ENCODE measurements at regions not wholly inside any gene's neighbourhood (a gene's known extent, or its start where the extent isn't known, plus 50 kb on each side); places are given as distances from the start of the nearest gene placed in this dataset.
A peak's percentile ranks its signal among the peaks of the same experiment; 100 is the strongest.

DNA sequence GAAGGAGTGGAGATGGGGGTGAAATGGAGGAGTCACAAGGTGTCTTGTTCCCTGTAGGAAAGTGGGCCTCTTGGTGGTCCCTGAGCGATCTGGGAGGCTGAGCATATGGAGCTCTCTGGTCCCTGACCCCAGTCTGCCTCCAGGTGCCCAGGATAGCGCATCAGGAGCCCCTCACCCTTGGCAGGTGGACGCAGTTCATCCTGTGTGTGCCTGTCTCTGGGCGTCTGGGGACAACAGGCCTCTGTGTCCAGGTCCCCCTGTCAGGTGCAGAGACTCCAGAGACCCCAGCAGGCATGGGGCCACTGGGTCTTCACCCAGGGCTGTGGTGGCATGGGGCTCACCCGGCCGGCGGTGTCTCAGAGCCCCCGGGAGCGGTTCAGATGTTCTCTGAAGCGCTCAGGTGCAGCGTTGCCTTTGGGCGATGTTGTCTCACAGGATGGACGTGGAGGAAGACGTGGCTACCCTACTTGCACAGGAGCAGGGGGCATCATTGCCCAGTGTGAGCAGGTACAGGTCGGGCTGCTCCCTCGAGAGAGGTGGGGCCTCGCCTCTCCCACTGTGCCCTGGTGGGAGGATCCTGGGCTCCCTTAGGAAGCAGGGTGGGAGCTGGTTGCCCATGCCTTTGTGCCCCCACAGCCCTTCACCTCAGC is 58.1 kb upstream of the TPM4 start:
- ATAC-seq (ENCODE audit: poor library complexity) (no peak), DNase-seq (peak in 1 of 14 experiments; percentile 31)
- Mint-ChIP-seq H3K9me3 (no peaks in the 10 kb centered on the region), H3K27me3 (no peaks in the 10 kb centered on the region), H3K36me3 (ENCODE audit: low read depth) (no peaks in the 10 kb centered on the region), H3K27ac (no peak overlapping the region), H3K4me1 (ENCODE audit: low read depth) (no peaks in the 10 kb centered on the region), H3K4me3 (no peak overlapping the region)
- Histone ChIP-seq H3K27ac (ENCODE audit: low read depth in 1 of 2, low read length in 2 of 2) (no peak overlapping the region), H3K36me3 (ENCODE audit: insufficient read depth, low read length) (no peaks in the 10 kb centered on the region), H3K27me3 (ENCODE audit: control insufficient read depth in 1 of 2, insufficient read depth in 2 of 2, low read length in 2 of 2) (no peaks in the 10 kb centered on the region), H3K4me1 (ENCODE audit: insufficient read depth, low read length) (no peaks in the 10 kb centered on the region), H3K4me3 (ENCODE audit: low read length) (no peak overlapping the region), H3K9me3 (ENCODE audit: control insufficient read depth in 1 of 2, insufficient read depth in 1 of 2, low read length in 2 of 2) (no peaks in the 10 kb centered on the region)
- POLR2A ChIA-PET = no interaction called here
- intact Hi-C loops (cut with DNase I, micrococcal nuclease) = no loop called here
- CTCF ChIA-PET = no interaction called here
- no peak for TF ChIP-seq CTCF (IDR thresholded peaks at IDR 0.05)

GRCh38 chr19:16018801-16019551 is 57.3 kb upstream of the TPM4 start:
- DNase-seq (peak in 1 of 14 experiments; percentile 25), ATAC-seq (ENCODE audit: poor library complexity) (no peak)
- Mint-ChIP-seq H3K36me3 (ENCODE audit: low read depth) (no peaks in the 10 kb centered on the region), H3K9me3 (no peaks in the 10 kb centered on the region), H3K4me1 (ENCODE audit: low read depth) (no peaks in the 10 kb centered on the region), H3K4me3 (no peak overlapping the region), H3K27ac (no peak overlapping the region), H3K27me3 (no peaks in the 10 kb centered on the region)
- H3K36me3 ChIP-seq (ENCODE audit: insufficient read depth, low read length) = no peaks in the 10 kb centered on the region
- CTCF ChIA-PET = no interaction called here
- intact Hi-C loops (cut with DNase I, micrococcal nuclease) = no loop called here
- no peaks in the 10 kb centered on the region for H3K27me3 ChIP-seq (ENCODE audit: control insufficient read depth in 1 of 2, insufficient read depth in 2 of 2, low read length in 2 of 2)
- POLR2A ChIA-PET = no interaction called here
- H3K4me3 ChIP-seq (ENCODE audit: low read length) = no peak overlapping the region
- no peaks in the 10 kb centered on the region for H3K4me1 ChIP-seq (ENCODE audit: insufficient read depth, low read length)
- H3K9me3 ChIP-seq (ENCODE audit: control insufficient read depth in 1 of 2, insufficient read depth in 1 of 2, low read length in 2 of 2) = no peaks in the 10 kb centered on the region
- H3K27ac ChIP-seq (ENCODE audit: low read depth in 1 of 2, low read length in 2 of 2) = no peak overlapping the region
- TF ChIP-seq CTCF (IDR thresholded peaks at IDR 0.05) = no peak

GRCh38 chr19:16019691-16020448 is 56.4 kb upstream of the TPM4 start:
- ChIA-PET CTCF (no interaction called here), POLR2A (no interaction called here)
- no peaks in the 10 kb centered on the region for H3K4me1 Mint-ChIP-seq (ENCODE audit: low read depth)
- no peak for ATAC-seq (ENCODE audit: poor library complexity)
- H3K9me3 Mint-ChIP-seq = no peaks in the 10 kb centered on the region
- no peak overlapping the region for H3K4me3 Mint-ChIP-seq
- intact Hi-C loops (cut with DNase I, micrococcal nuclease) = no loop called here
- H3K27ac Mint-ChIP-seq = no peak overlapping the region
- H3K4me3 ChIP-seq (ENCODE audit: low read length) = no peak overlapping the region
- H3K27ac ChIP-seq (ENCODE audit: low read depth in 1 of 2, low read length in 2 of 2) = no peak overlapping the region
- H3K36me3 ChIP-seq (ENCODE audit: insufficient read depth, low read length) = no peaks in the 10 kb centered on the region
- no peak for TF ChIP-seq CTCF (IDR thresholded peaks at IDR 0.05)
- DNase-seq = peak in 1 of 14 experiments; percentile 25
- H3K4me1 ChIP-seq (ENCODE audit: insufficient read depth, low read length) = no peaks in the 10 kb centered on the region
- H3K27me3 ChIP-seq (ENCODE audit: control insufficient read depth in 1 of 2, insufficient read depth in 2 of 2, low read length in 2 of 2) = no peaks in the 10 kb centered on the region
- H3K27me3 Mint-ChIP-seq = no peaks in the 10 kb centered on the region
- no peaks in the 10 kb centered on the region for H3K9me3 ChIP-seq (ENCODE audit: control insufficient read depth in 1 of 2, insufficient read depth in 1 of 2, low read length in 2 of 2)
- no peaks in the 10 kb centered on the region for H3K36me3 Mint-ChIP-seq (ENCODE audit: low read depth)

Measured in CD4-positive, alpha-beta T cell (primary cell).